Sigmoid colon (tissue), 6 donors: ENCODE measurements at regions not wholly inside any gene's neighbourhood (a gene's known extent, or its start where the extent isn't known, plus 50 kb on each side); places are given as distances from the start of the nearest gene placed in this dataset.
"Not testable (repeated sequence)": the region's sequence is repeated elsewhere in the genome, so short reads cannot be mapped to it uniquely, and the experiment has no call there.

Experiments used
- DNase-seq: peaks from one replicate; pipeline ENCODE4 v3.0.0-alpha.2; 2019
- H3K27ac ChIP-seq, 4 donors: fragments of 200-600 bp; sonication (generic); one replicate each; pipeline ENCODE4 v1.5.1; 2016 to 2019; ENCODE audit warnings: mild to moderate bottlenecking in 1 of 4
- H3K27me3 ChIP-seq, 3 donors: fragments of 200-600 bp; sonication (generic); one replicate each; pipeline ENCODE4 v1.5.1; 2019; ENCODE audit warnings: mild to moderate bottlenecking in 1 of 3
- H3K36me3 ChIP-seq, 4 donors: fragments of 200-600 bp; sonication (generic); one replicate each; pipeline ENCODE4 v1.5.1; 2016 to 2019
- H3K4me1 ChIP-seq, 4 donors: fragments of 200-600 bp; sonication (generic); one replicate each; pipeline ENCODE4 v1.5.1; 2017 to 2019
- H3K4me3 ChIP-seq, 4 donors: fragments of 200-600 bp; sonication (generic); one replicate each; pipeline ENCODE4 v1.5.1; 2017 to 2019; ENCODE audit warnings: mild to moderate bottlenecking in 2 of 4, moderate library complexity in 1 of 4
- H3K9me3 ChIP-seq, 4 donors: fragments of 200-600 bp in 3 of 4; sonication (generic) in 3 of 4; one replicate each; pipeline versions ENCODE4 v1.5.1 to v1.6.1; 2013 to 2019
- EP300 ChIP-seq, 4 donors: sonication (generic); formaldehyde crosslinking; IDR thresholded peaks; one replicate each; pipeline ENCODE4 v1.6.1; 2017; ENCODE audit warnings: antibody characterized with exemption in 4 of 4
- POLR2A ChIP-seq, 2 donors: fragments of 450-650 bp; IDR thresholded peaks; one replicate each; pipeline ENCODE4 v1.6.1; 2016; ENCODE audit warnings: antibody characterized with exemption in 2 of 2, mild to moderate bottlenecking in 2 of 2, moderate library complexity in 2 of 2
- POLR2AphosphoS5 ChIP-seq, 4 donors: sonication (generic); formaldehyde crosslinking; IDR thresholded peaks; one replicate each; pipeline ENCODE4 v1.6.1; 2017; ENCODE audit warnings: antibody characterized with exemption in 4 of 4
- WGBS, 2 donors: extraction: QIAGEN DNeasy Blood & Tissue Kit; methylation state at CpG; one replicate each; pipeline ENCODE4 v1.1.7; 2013; 5-methylcytosine and 5-hydroxymethylcytosine counted together
- intact Hi-C: fragments of 100-400 bp; cut with DNase I; formaldehyde crosslinking; loops from one replicate; pipeline ENCODE4 v1.15.1; 2023
- TF ChIP-seq, protein P1 (sequence below), 4 experiments: fragments of 450-650 bp in 3 of 4; fragments of 200-600 bp in 1 of 4; IDR thresholded peaks; one replicate each; pipeline ENCODE4 v1.5.1; 2016 to 2019; ENCODE audit warnings: antibody characterized with exemption in 4 of 4, mild to moderate bottlenecking in 3 of 4, moderate library complexity in 2 of 4
- donor health status: healthy with polysubstance abuse.
- donor health status: healthy.

DNA sequence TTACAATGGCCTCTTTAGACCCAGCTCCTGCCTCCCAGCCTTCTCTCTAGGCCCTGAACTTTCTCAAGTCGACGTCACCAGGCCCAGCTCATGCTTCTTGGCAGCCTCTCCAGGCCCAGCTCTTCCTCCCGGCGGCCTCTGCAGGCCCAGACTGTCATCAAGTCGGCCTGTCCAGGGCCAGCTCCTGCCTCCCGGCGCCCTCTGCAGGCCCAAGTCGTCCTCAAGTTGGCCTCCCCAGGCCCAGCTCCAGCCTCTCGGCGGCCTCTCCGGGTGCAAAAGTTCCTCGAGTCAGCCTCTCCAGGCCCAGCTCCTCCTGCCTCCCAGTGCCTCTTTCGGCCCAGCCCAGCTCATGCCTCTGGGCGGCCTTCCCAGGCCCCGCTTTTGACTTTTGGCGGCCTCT lies 158.1 kb upstream of the CDK13 start:
- H3K4me3 ChIP-seq, H3K27ac ChIP-seq, H3K9me3 ChIP-seq, H3K4me1 ChIP-seq, H3K27me3 ChIP-seq, intact Hi-C loops, DNase-seq: not testable (repeated sequence)
- peaks cover 0 to 17% (median 0%) of the 10 kb centered on the region in 4 donors for H3K36me3 ChIP-seq
- 90 to 97% methylated on average over 16 of the region's 16 CpGs for WGBS, 2 donors

- WGBS, 2 donors, result 96 to 97% methylated on average over 22 of the region's 22 CpGs
- H3K27me3 ChIP-seq, DNase-seq, H3K4me3 ChIP-seq, H3K27ac ChIP-seq, intact Hi-C loops, H3K4me1 ChIP-seq, H3K9me3 ChIP-seq: not testable (repeated sequence)
- peaks cover 0 to 17% (median 0%) of the 10 kb centered on the region in 4 donors for H3K36me3 ChIP-seq
Measured at GRCh38 chr7:39793026-39793425, 157.0 kb upstream of the CDK13 start.

GRCh38 chr7:39793851-39794250 lies 156.2 kb upstream of the CDK13 start:
- H3K27ac ChIP-seq, intact Hi-C loops, H3K9me3 ChIP-seq, H3K27me3 ChIP-seq, H3K4me3 ChIP-seq, H3K4me1 ChIP-seq, DNase-seq: not testable (repeated sequence)
- WGBS, 2 donors, result 96 to 97% methylated on average over 23 of the region's 23 CpGs
- peaks cover 0 to 17% (median 0%) of the 10 kb centered on the region in 4 donors for H3K36me3 ChIP-seq

DNA sequence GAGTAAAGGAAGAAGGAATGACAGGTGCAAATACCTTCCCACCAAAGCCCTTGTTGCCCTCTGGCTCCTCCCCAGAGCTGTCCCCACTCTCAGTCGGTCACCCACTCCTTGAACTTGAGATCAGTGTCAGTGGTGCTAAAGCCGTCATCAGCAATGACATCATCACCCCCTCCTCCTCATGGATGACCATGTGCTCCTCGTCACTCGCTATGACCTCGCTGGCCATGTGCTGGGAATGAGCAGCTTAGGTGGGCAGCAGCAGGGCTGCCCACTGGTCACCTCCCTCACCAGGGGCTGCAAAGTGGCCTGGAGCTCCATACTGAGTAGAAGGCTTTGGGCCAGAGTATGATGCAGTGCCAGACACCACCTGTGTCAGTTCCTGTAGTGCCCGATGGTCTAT lies 153.1 kb upstream of the CDK13 start:
- H3K4me3 ChIP-seq, DNase-seq, H3K4me1 ChIP-seq, H3K27ac ChIP-seq, H3K27me3 ChIP-seq, H3K9me3 ChIP-seq, H3K36me3 ChIP-seq, intact Hi-C loops: not testable (repeated sequence)
- WGBS, 2 donors, result 84 to 91% methylated on average over 4 of the region's 6 CpGs

DNA sequence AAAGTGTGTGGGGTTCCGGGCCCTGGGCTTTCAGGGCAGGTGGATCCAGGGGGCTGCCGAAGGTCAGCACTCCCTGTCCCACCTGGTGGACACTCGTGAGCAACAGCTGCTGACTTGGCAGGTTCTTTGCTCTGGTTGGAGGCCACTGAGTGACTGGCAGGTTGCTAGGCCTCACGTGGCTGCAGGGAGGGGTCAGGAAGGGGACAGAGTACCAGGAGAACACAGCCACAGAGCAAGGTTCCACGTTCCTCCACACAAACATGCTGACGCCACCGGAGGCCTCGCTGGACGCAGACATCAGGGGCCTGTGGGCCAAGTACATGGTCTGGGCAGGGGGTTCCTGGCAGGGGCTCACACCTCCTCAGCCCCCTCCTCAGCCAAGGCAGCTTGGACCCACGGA lies 152.0 kb upstream of the CDK13 start:
- 81 to 83% methylated on average over 10 of the region's 10 CpGs for WGBS, 2 donors
- H3K27ac ChIP-seq, H3K4me1 ChIP-seq, DNase-seq, H3K27me3 ChIP-seq, H3K9me3 ChIP-seq, intact Hi-C loops, H3K36me3 ChIP-seq, H3K4me3 ChIP-seq: not testable (repeated sequence)

DNA sequence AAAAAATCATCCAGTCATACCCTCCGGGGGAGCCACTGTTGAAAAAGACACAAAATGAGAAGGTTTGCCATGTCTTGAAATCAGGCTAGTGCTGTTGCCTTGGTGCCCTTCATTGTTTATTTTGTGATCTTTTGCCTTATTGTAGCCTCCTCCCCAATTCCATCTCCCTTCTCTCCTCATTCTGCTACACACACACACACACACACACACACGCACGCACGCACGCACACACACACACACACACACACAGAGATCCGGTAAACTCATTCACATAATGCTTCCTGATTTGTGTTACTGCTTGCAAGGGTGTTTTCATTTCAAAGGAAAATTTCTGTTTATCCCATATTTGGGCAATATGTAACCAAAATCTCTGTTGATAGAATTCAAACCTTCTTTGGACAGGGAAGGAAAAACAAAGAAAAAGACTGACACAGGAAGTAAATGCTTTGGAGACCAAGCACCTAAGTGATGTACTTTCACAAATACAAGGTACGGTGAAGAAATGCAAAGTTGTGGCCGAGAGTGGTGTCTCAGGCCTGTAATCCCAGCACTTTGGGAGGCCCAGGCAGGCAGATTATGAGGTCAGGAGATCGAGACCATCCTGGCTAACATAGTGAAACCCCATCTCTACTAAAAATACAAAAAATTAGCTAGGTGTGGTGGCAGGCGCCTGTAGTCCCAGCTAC lies 141.1 kb upstream of the CDK13 start:
- H3K27me3 ChIP-seq, result no peaks in the 10 kb centered on the region
- H3K4me3 ChIP-seq, result no peak overlapping the region
- H3K4me1 ChIP-seq, result peaks cover 0 to 8% (median 4%) of the 10 kb centered on the region in 4 donors
- H3K27ac ChIP-seq, result no peak overlapping the region
- WGBS, 2 donors, result 56 to 68% methylated on average over 10 of the region's 10 CpGs
- no peaks in the 10 kb centered on the region for H3K36me3 ChIP-seq
- no peak for DNase-seq
- no peaks in the 10 kb centered on the region for H3K9me3 ChIP-seq
- intact Hi-C loops, result no loop called here
- TF ChIP-seq, protein P1, sequence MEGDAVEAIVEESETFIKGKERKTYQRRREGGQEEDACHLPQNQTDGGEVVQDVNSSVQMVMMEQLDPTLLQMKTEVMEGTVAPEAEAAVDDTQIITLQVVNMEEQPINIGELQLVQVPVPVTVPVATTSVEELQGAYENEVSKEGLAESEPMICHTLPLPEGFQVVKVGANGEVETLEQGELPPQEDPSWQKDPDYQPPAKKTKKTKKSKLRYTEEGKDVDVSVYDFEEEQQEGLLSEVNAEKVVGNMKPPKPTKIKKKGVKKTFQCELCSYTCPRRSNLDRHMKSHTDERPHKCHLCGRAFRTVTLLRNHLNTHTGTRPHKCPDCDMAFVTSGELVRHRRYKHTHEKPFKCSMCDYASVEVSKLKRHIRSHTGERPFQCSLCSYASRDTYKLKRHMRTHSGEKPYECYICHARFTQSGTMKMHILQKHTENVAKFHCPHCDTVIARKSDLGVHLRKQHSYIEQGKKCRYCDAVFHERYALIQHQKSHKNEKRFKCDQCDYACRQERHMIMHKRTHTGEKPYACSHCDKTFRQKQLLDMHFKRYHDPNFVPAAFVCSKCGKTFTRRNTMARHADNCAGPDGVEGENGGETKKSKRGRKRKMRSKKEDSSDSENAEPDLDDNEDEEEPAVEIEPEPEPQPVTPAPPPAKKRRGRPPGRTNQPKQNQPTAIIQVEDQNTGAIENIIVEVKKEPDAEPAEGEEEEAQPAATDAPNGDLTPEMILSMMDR (IDR thresholded peaks at IDR 0.05), result no peak
- TF ChIP-seq POLR2A (IDR thresholded peaks at IDR 0.05), result no peak
- no peak for TF ChIP-seq EP300 (IDR thresholded peaks at IDR 0.05)
- TF ChIP-seq POLR2AphosphoS5 (IDR thresholded peaks at IDR 0.05), result no peak

GRCh38 chr7:39810204-39810642 lies 139.8 kb upstream of the CDK13 start:
- DNase-seq, result no peak
- H3K27me3 ChIP-seq, result no peaks in the 10 kb centered on the region
- WGBS, 2 donors, result 63 to 85% methylated on average over 9 of the region's 9 CpGs
- no peaks in the 10 kb centered on the region for H3K36me3 ChIP-seq
- H3K9me3 ChIP-seq, result no peaks in the 10 kb centered on the region
- intact Hi-C loops, result no loop called here
- H3K27ac ChIP-seq, result no peak overlapping the region
- no peak overlapping the region for H3K4me3 ChIP-seq
- TF ChIP-seq POLR2AphosphoS5 (IDR thresholded peaks at IDR 0.05) (no peak), POLR2A (IDR thresholded peaks at IDR 0.05) (no peak)
- peaks cover 0 to 8% (median 4%) of the 10 kb centered on the region in 4 donors for H3K4me1 ChIP-seq

GRCh38 chr7:39810710-39811109 lies 139.3 kb upstream of the CDK13 start:
- no peaks in the 10 kb centered on the region for H3K36me3 ChIP-seq
- intact Hi-C loops, result no loop called here
- no peak for DNase-seq

More at GRCh38 chr7:39810710-39811109, 139.3 kb upstream of the CDK13 start:
- H3K9me3 ChIP-seq, result no peaks in the 10 kb centered on the region
- no peaks in the 10 kb centered on the region for H3K27me3 ChIP-seq
- no peak overlapping the region for H3K4me3 ChIP-seq
- H3K27ac ChIP-seq, result no peak overlapping the region
- peaks cover 0 to 8% (median 4%) of the 10 kb centered on the region in 4 donors for H3K4me1 ChIP-seq
- 78 to 85% methylated on average over 4 of the region's 4 CpGs for WGBS, 2 donors
- TF ChIP-seq, protein P1 (IDR thresholded peaks at IDR 0.05), result no peak
- no peak for TF ChIP-seq POLR2AphosphoS5 (IDR thresholded peaks at IDR 0.05)
